Ovary (tissue), 7 donors: ENCODE measurements at regions not wholly inside any gene's neighbourhood (a gene's known extent, or its start where the extent isn't known, plus 50 kb on each side); places are given as distances from the start of the nearest gene placed in this dataset.

Source experiments
- DNase-seq, 5 donors: peaks; one replicate each; pipeline ENCODE4 v3.0.0-alpha.2; 2019 to 2020
- H3K27ac ChIP-seq, 2 donors: fragments of 200-600 bp; one replicate each; pipeline versions ENCODE4 v1.5.1 to v1.8.0; 2019 to 2022
- H3K27me3 ChIP-seq: fragments of 200-600 bp; one replicate; pipeline ENCODE4 v1.8.0; 2022
- H3K36me3 ChIP-seq: fragments of 200-600 bp; sonication (generic); one replicate; pipeline ENCODE4 v1.5.1; 2019
- H3K4me1 ChIP-seq: one replicate; pipeline ENCODE4 v1.8.1; 2013; ENCODE audit warnings: mild to moderate bottlenecking, moderate library complexity; ENCODE audit not compliant: insufficient read depth
- H3K4me3 ChIP-seq: fragments of 200-600 bp; sonication (generic); one replicate; pipeline ENCODE4 v1.5.1; 2017
- H3K9me3 ChIP-seq, 2 donors: fragments of 200-600 bp in 1 of 2; sonication (generic) in 1 of 2; one replicate each; pipeline versions ENCODE4 v1.5.1 to v1.8.1; 2013 to 2019; ENCODE audit warnings: mild to moderate bottlenecking in 1 of 2, moderate library complexity in 1 of 2
- EP300 ChIP-seq: sonication (generic); formaldehyde crosslinking; IDR thresholded peaks from one replicate; pipeline ENCODE4 v1.6.1; 2017; ENCODE audit warnings: antibody characterized with exemption
- POLR2A ChIP-seq: fragments of 450-650 bp; IDR thresholded peaks from one replicate; pipeline ENCODE4 v1.6.1; 2017; ENCODE audit warnings: antibody characterized with exemption, mild to moderate bottlenecking, moderate library complexity
- WGBS, 3 donors: extraction: QIAGEN DNeasy Blood & Tissue Kit in 1 of 3; methylation state at CpG; one replicate each; pipeline versions ENCODE4 v1.1.5 to v1.1.7; 2013 to 2017; 5-methylcytosine and 5-hydroxymethylcytosine counted together
- intact Hi-C, 4 donors: fragments of 100-400 bp; cut with DNase I; formaldehyde crosslinking; loops; one replicate each; pipeline versions ENCODE4 v1.11.0 to v1.15.1; 2022 to 2023
- TF ChIP-seq, protein P1 (sequence below), 3 donors: fragments of 450-650 bp in 2 of 3; fragments of 200-600 bp in 1 of 3; IDR thresholded peaks; one replicate each; pipeline versions ENCODE4 v1.5.1 to v1.8.0; 2016 to 2022; ENCODE audit warnings: antibody characterized with exemption in 3 of 3, mild to moderate bottlenecking in 1 of 3
- donor health status: DM: no; HTN: no; CAD: no; lungs with moderate emphysema.
- donor health status: DM: no; HTN: no; CAD: no.
- donor health status: Bipolar disorder and iron deficiency.
- donor health status: DM: no; HTN: no; CAD: no.
- donor health status: DM: yes; HTN: yes; CAD: no.

DNA sequence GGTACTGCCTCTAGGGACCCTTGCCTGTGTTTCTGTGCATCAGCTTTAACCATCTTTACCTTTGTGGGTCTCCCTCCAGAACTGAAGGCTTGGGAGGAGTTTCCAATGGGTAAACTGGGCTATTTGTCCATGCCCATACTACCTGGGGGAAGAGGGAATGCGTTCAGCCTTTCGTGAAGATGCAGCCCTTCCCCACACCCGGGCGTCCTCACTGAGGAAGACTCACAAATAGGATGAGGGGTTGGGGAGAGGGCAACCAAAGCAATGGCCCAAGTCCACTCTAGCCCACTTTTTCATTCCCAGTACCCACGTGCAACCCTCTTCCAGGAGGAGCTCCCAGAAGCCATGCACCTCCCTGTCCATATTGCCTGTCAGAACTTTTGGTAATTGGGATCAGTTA lies 61.8 kb upstream of the ADA2 start:
- Histone ChIP-seq H3K36me3 (no peaks in the 10 kb centered on the region), H3K27me3 (no peaks in the 10 kb centered on the region), H3K4me3 (no peak overlapping the region), H3K9me3 (no peaks in the 10 kb centered on the region), H3K4me1 (no peaks in the 10 kb centered on the region), H3K27ac (no peak overlapping the region)
- 85 to 90% (median 89%) methylated on average over 5 of the region's 5 CpGs for WGBS, 3 donors
- TF ChIP-seq EP300 (no peak), POLR2A (no peak)
- TF ChIP-seq, protein P1, sequence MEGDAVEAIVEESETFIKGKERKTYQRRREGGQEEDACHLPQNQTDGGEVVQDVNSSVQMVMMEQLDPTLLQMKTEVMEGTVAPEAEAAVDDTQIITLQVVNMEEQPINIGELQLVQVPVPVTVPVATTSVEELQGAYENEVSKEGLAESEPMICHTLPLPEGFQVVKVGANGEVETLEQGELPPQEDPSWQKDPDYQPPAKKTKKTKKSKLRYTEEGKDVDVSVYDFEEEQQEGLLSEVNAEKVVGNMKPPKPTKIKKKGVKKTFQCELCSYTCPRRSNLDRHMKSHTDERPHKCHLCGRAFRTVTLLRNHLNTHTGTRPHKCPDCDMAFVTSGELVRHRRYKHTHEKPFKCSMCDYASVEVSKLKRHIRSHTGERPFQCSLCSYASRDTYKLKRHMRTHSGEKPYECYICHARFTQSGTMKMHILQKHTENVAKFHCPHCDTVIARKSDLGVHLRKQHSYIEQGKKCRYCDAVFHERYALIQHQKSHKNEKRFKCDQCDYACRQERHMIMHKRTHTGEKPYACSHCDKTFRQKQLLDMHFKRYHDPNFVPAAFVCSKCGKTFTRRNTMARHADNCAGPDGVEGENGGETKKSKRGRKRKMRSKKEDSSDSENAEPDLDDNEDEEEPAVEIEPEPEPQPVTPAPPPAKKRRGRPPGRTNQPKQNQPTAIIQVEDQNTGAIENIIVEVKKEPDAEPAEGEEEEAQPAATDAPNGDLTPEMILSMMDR (IDR thresholded peaks at IDR 0.05): no peak
- intact Hi-C loops: no loop called here
- no peak for DNase-seq

DNA sequence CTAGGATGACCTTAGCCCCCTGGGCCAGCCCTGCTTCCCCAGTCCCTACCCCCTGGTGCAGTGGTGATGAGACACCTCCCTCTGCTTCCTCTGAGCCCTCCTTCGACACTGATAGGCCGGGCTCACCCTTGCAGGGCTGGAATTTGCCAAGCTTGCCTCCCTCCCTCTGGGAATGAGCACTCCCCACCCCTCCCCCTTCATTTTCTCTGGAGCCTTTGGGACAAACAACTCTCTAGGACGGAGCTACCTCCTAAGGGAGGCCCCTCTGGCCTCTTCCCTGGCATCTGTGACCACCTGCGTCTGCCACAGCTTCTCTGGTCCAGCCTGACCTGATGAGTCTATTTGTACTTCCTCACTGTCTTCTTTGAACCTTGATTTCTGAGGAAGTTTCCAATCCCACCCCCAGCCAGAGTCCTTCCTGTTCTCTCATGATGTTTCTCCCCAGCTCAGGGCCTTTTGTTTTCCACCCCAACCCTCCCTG lies 53.3 kb upstream of the ADA2 start:
- WGBS, 3 donors: 33 to 44% (median 44%) methylated on average over 4 of the region's 4 CpGs
- Histone ChIP-seq H3K4me3 (no peak overlapping the region), H3K9me3 (no peaks in the 10 kb centered on the region), H3K4me1 (no peaks in the 10 kb centered on the region), H3K27ac (no peak overlapping the region), H3K36me3 (no peaks in the 10 kb centered on the region), H3K27me3 (no peaks in the 10 kb centered on the region)
- intact Hi-C loops: loop anchor here in 1 of 4 donors (10.0 kb wide), 1 partner anchor 72 kb away; no protein-coding TSS in a partner anchor
- no peak for DNase-seq
- TF ChIP-seq EP300 (no peak), POLR2A (no peak)
- TF ChIP-seq, protein P1 (IDR thresholded peaks at IDR 0.05): no peak

- Histone ChIP-seq H3K4me1 (no peaks in the 10 kb centered on the region), H3K4me3 (no peak overlapping the region), H3K36me3 (no peaks in the 10 kb centered on the region), H3K27me3 (no peaks in the 10 kb centered on the region), H3K27ac (no peak overlapping the region), H3K9me3 (no peaks in the 10 kb centered on the region)
- intact Hi-C loops: loop anchor here in 1 of 4 donors (10.0 kb wide), 1 partner anchor 73 kb away; no protein-coding TSS in a partner anchor
- TF ChIP-seq POLR2A: no peak
- TF ChIP-seq EP300: no peak
- TF ChIP-seq, protein P1 (IDR thresholded peaks at IDR 0.05): no peak
- 80 to 86% (median 83%) methylated on average over 8 of the region's 8 CpGs for WGBS, 3 donors
- no peak for DNase-seq
Observed at GRCh38 chr22:17271711-17272451, 52.6 kb upstream of the ADA2 start.

GRCh38 chr22:17269607-17270261 lies 50.5 kb upstream of the ADA2 start:
- Histone ChIP-seq H3K4me3 (no peak overlapping the region), H3K36me3 (no peaks in the 10 kb centered on the region), H3K9me3 (no peaks in the 10 kb centered on the region), H3K27me3 (no peaks in the 10 kb centered on the region), H3K4me1 (peaks cover 3% of the 10 kb centered on the region), H3K27ac (no peak overlapping the region)
- DNase-seq: no peak
- intact Hi-C loops: loop anchor here in 1 of 4 donors (10.0 kb wide), 1 partner anchor 75 kb away; no protein-coding TSS in a partner anchor
- 71 to 80% (median 78%) methylated on average over 13 to 14 of the region's 14 CpGs for WGBS, 3 donors
- TF ChIP-seq, protein P1 (IDR thresholded peaks at IDR 0.05): no peak
- no peak for TF ChIP-seq EP300
- no peak for TF ChIP-seq POLR2A
